ENCODE measurements at regions not wholly inside any gene's neighbourhood (a gene's known extent, or its start where the extent isn't known, plus 50 kb on each side); places are given as distances from the start of the nearest gene placed in this dataset.

DNA sequence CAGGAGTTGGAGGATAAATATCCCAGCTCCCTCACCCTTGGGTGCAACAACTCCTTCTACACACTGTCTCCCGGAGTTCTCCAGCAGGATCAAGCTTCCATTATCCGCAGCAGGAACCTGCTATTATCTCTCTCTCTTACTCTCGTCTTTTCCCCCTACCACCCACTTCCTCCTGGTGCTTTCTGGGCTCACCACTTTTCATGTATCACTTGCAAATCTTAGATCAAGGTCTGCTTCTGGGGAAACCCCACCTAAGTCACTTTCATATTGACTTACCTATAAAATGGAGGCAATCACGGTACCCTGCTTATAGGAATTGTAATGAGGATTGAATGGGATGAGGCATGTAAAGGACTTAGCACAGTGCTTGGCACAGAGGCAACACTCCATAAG lies 589.5 kb downstream of the BCOR start:
- H3K4me1 ChIP-seq (ENCODE audit: control insufficient read depth, insufficient read depth, low read length), result peaks cover 6% of the 10 kb centered on the region
- no peak for TF ChIP-seq CTCF (conservative IDR thresholded peaks at IDR 0.05)
- H3K4me3 ChIP-seq (ENCODE audit: low read length), result peak overlapping the region; percentile 58
- Mint-ChIP-seq H3K4me1 (peaks cover 19% of the 10 kb centered on the region), H3K27me3 (ENCODE audit: insufficient read depth) (no peaks in the 10 kb centered on the region), H3K4me3 (no peak overlapping the region), H3K27ac (no peak overlapping the region), H3K36me3 (ENCODE audit: low read depth) (no peaks in the 10 kb centered on the region), H3K9me3 (peaks cover 45% of the 10 kb centered on the region)
- peaks cover 23% of the 10 kb centered on the region for H3K9me3 ChIP-seq (ENCODE audit: control insufficient read depth, low read length)
- no peaks in the 10 kb centered on the region for H3K27me3 ChIP-seq (ENCODE audit: control insufficient read depth, insufficient read depth, low read length, poor library complexity, severe bottlenecking)
- H3K27ac ChIP-seq (ENCODE audit: low read depth, low read length), result no peak overlapping the region
- H3K36me3 ChIP-seq (ENCODE audit: control insufficient read depth, insufficient read depth, low read length), result no peaks in the 10 kb centered on the region
- 97% methylated on average over 3 of the region's 4 CpGs; no CpG with 5 or more reads in 1 of the 2 experiments for WGBS, 2 experiments (ENCODE audit: insufficient coverage in 1 of 2, insufficient read length in 1 of 2)
- no peak overlapping the region for H3K9ac ChIP-seq (ENCODE audit: extremely low read depth, low read length, poor library complexity, severe bottlenecking)
- DNase-seq, result no peak

DNA sequence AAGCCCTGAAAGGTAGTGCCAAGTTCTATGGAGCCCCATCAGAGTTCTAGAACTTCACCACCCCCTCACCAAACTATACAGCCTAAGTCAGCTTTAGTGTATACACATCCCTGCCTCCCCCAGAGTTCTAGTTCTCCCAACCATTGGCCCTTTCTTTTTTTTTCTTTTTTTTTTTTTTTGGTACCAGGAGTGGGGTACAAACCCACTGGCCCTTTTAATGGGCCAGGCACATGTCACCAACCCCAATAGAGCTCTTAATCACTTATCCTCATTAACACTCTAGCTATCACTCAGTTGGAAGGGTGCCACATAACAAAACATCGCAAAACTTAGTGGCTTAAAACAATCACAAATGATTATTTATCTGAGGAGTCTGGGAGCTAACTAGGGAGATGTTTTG lies 588.6 kb downstream of the BCOR start:
- Histone ChIP-seq H3K4me1 (ENCODE audit: control insufficient read depth, insufficient read depth, low read length) (peaks cover 6% of the 10 kb centered on the region), H3K27me3 (ENCODE audit: control insufficient read depth, insufficient read depth, low read length, poor library complexity, severe bottlenecking) (no peaks in the 10 kb centered on the region), H3K9me3 (ENCODE audit: control insufficient read depth, low read length) (peaks cover 23% of the 10 kb centered on the region), H3K27ac (ENCODE audit: low read depth, low read length) (no peak overlapping the region), H3K36me3 (ENCODE audit: control insufficient read depth, insufficient read depth, low read length) (no peaks in the 10 kb centered on the region), H3K9ac (ENCODE audit: extremely low read depth, low read length, poor library complexity, severe bottlenecking) (no peak overlapping the region), H3K4me3 (ENCODE audit: low read length) (peak overlapping the region; percentile 58)
- TF ChIP-seq CTCF (conservative IDR thresholded peaks at IDR 0.05), result no peak
- Mint-ChIP-seq H3K27ac (no peak overlapping the region), H3K27me3 (ENCODE audit: insufficient read depth) (no peaks in the 10 kb centered on the region), H3K9me3 (peaks cover 46% of the 10 kb centered on the region), H3K36me3 (ENCODE audit: low read depth) (no peaks in the 10 kb centered on the region), H3K4me1 (peaks cover 19% of the 10 kb centered on the region), H3K4me3 (no peak overlapping the region)
- DNase-seq, result no peak
- 100% methylated on average over 1 of the region's 1 CpG for WGBS, 2 experiments (ENCODE audit: insufficient coverage in 1 of 2, insufficient read length in 1 of 2)

- H3K9ac ChIP-seq (ENCODE audit: extremely low read depth, low read length, poor library complexity, severe bottlenecking), result no peak overlapping the region
- H3K4me1 Mint-ChIP-seq, result peaks cover 35% of the 10 kb centered on the region
- no peak overlapping the region for H3K27ac Mint-ChIP-seq
- no peak overlapping the region for H3K27ac ChIP-seq (ENCODE audit: low read depth, low read length)
- H3K27me3 Mint-ChIP-seq (ENCODE audit: insufficient read depth), result no peaks in the 10 kb centered on the region
- DNase-seq, result no peak
- no peak overlapping the region for H3K4me3 Mint-ChIP-seq
- peaks cover 51% of the 10 kb centered on the region for H3K9me3 Mint-ChIP-seq
- no peak for TF ChIP-seq CTCF (conservative IDR thresholded peaks at IDR 0.05)
- H3K27me3 ChIP-seq (ENCODE audit: control insufficient read depth, insufficient read depth, low read length, poor library complexity, severe bottlenecking), result no peaks in the 10 kb centered on the region
- H3K9me3 ChIP-seq (ENCODE audit: control insufficient read depth, low read length), result peaks cover 15% of the 10 kb centered on the region
- no peaks in the 10 kb centered on the region for H3K36me3 Mint-ChIP-seq (ENCODE audit: low read depth)
- WGBS, 2 experiments (ENCODE audit: insufficient coverage in 1 of 2, insufficient read length in 1 of 2), result 91 to 100% methylated on average over 2 to 5 of the region's 5 CpGs
- H3K4me3 ChIP-seq (ENCODE audit: low read length), result no peak overlapping the region
- H3K4me1 ChIP-seq (ENCODE audit: control insufficient read depth, insufficient read depth, low read length), result peaks cover 6% of the 10 kb centered on the region
- H3K36me3 ChIP-seq (ENCODE audit: control insufficient read depth, insufficient read depth, low read length), result no peaks in the 10 kb centered on the region
These were observed 583.9 kb downstream of the BCOR start for GRCh38 chrX:39513836-39514235.

All from endodermal cell (in vitro differentiated cells).